ENCODE measurements at regions not wholly inside any gene's neighbourhood (a gene's known extent, or its start where the extent isn't known, plus 50 kb on each side); places are given as distances from the start of the nearest gene placed in this dataset.

- intact Hi-C loops (cut with micrococcal nuclease; ENCODE audit: unreplicated experiment): no loop called here
- no peak overlapping the region for H3K4me3 Mint-ChIP-seq (ENCODE audit: low read depth, unreplicated experiment)
- no peaks in the 10 kb centered on the region for H3K27me3 Mint-ChIP-seq (ENCODE audit: unreplicated experiment)
- H3K4me1 Mint-ChIP-seq (ENCODE audit: low read depth, unreplicated experiment): no peaks in the 10 kb centered on the region
- no TSS peak for BruUV-seq (replicated peaks)
- no peak for TF ChIP-seq CTCF (IDR thresholded peaks at IDR 0.05; ENCODE audit: unreplicated experiment)
- H3K9me3 Mint-ChIP-seq (ENCODE audit: low read depth, unreplicated experiment): no peaks in the 10 kb centered on the region
- DNase-seq: no peak
- CTCF ChIA-PET: no interaction called here
- no peak overlapping the region for H3K27ac Mint-ChIP-seq (ENCODE audit: unreplicated experiment)
- H3K36me3 Mint-ChIP-seq (ENCODE audit: insufficient read depth, unreplicated experiment): no peaks in the 10 kb centered on the region
These were observed 270.4 kb upstream of the SGK1 start for GRCh38 chr6:134588267-134588666.

- Mint-ChIP-seq H3K27me3 (ENCODE audit: unreplicated experiment) (no peaks in the 10 kb centered on the region), H3K4me1 (ENCODE audit: low read depth, unreplicated experiment) (no peaks in the 10 kb centered on the region), H3K36me3 (ENCODE audit: insufficient read depth, unreplicated experiment) (no peaks in the 10 kb centered on the region), H3K9me3 (ENCODE audit: low read depth, unreplicated experiment) (no peaks in the 10 kb centered on the region), H3K4me3 (ENCODE audit: low read depth, unreplicated experiment) (no peak overlapping the region), H3K27ac (ENCODE audit: unreplicated experiment) (no peak overlapping the region)
- intact Hi-C loops (cut with micrococcal nuclease; ENCODE audit: unreplicated experiment): no loop called here
- CTCF ChIA-PET: no interaction called here
- no TSS peak for BruUV-seq (replicated peaks)
- DNase-seq: no peak
- TF ChIP-seq CTCF (IDR thresholded peaks at IDR 0.05; ENCODE audit: unreplicated experiment): no peak
These were observed 267.6 kb upstream of the SGK1 start for GRCh38 chr6:134585517-134585873.

- H3K4me3 Mint-ChIP-seq (ENCODE audit: low read depth, unreplicated experiment): no peak overlapping the region
- CTCF ChIA-PET: no interaction called here
- no peak for TF ChIP-seq CTCF (IDR thresholded peaks at IDR 0.05; ENCODE audit: unreplicated experiment)
- no peaks in the 10 kb centered on the region for H3K9me3 Mint-ChIP-seq (ENCODE audit: low read depth, unreplicated experiment)
- no peak for DNase-seq
- intact Hi-C loops (cut with micrococcal nuclease; ENCODE audit: unreplicated experiment): no loop called here
- H3K27me3 Mint-ChIP-seq (ENCODE audit: unreplicated experiment): no peaks in the 10 kb centered on the region
- H3K4me1 Mint-ChIP-seq (ENCODE audit: low read depth, unreplicated experiment): no peaks in the 10 kb centered on the region
- H3K27ac Mint-ChIP-seq (ENCODE audit: unreplicated experiment): no peak overlapping the region
- no peaks in the 10 kb centered on the region for H3K36me3 Mint-ChIP-seq (ENCODE audit: insufficient read depth, unreplicated experiment)
- no TSS peak for BruUV-seq (replicated peaks)
These were observed 267.1 kb upstream of the SGK1 start for GRCh38 chr6:134584847-134585516.

- H3K4me3 Mint-ChIP-seq (ENCODE audit: low read depth, unreplicated experiment): no peak overlapping the region
- no peaks in the 10 kb centered on the region for H3K36me3 Mint-ChIP-seq (ENCODE audit: insufficient read depth, unreplicated experiment)
- no peaks in the 10 kb centered on the region for H3K9me3 Mint-ChIP-seq (ENCODE audit: low read depth, unreplicated experiment)
- DNase-seq: no peak
- intact Hi-C loops (cut with micrococcal nuclease; ENCODE audit: unreplicated experiment): no loop called here
- no peak overlapping the region for H3K27ac Mint-ChIP-seq (ENCODE audit: unreplicated experiment)
- CTCF ChIA-PET: no interaction called here
- no peaks in the 10 kb centered on the region for H3K27me3 Mint-ChIP-seq (ENCODE audit: unreplicated experiment)
- TF ChIP-seq CTCF (IDR thresholded peaks at IDR 0.05; ENCODE audit: unreplicated experiment): no peak
- no TSS peak for BruUV-seq (replicated peaks)
- H3K4me1 Mint-ChIP-seq (ENCODE audit: low read depth, unreplicated experiment): no peaks in the 10 kb centered on the region
These were observed 260.1 kb upstream of the SGK1 start for GRCh38 chr6:134577998-134578397.
